GM12878 (cell line): ENCODE measurements at regions not wholly inside any gene's neighbourhood (a gene's known extent, or its start where the extent isn't known, plus 50 kb on each side); places are given as distances from the start of the nearest gene placed in this dataset.
A peak's percentile ranks its signal among the peaks of the same experiment; 100 is the strongest.

ENCODE experiments used
- ATAC-seq: fragments of 200-7000 bp; cut with Tn5 transposase; 3 replicates; pipeline ENCODE4 v1.9.1; 2020; ENCODE audit warnings: mild to moderate bottlenecking, moderate library complexity
- BruUV-seq: library from RNA; stranded (reverse); fragments of 400-500 nt; replicated peaks from 2 replicates; lab custom pipeline; 2021; lab: Mats Ljungman, UMichigan
- CTCF ChIA-PET: fragments of 300-600 bp; sonication (Branson Sonifier 250); formaldehyde crosslinking; extraction: SDS; loops from one replicate; lab custom pipeline; 2021; ENCODE audit warnings: inconsistent platforms; lab: Yijun Ruan, JAX
- POLR2A ChIA-PET: fragments of 350-600 bp; formaldehyde crosslinking; extraction: SDS; loops from one replicate; lab custom pipeline; 2021; ENCODE audit warnings: inconsistent platforms; lab: Charles Lee
- RAD21 ChIA-PET: fragments of 300-600 bp; sonication (Branson Sonifier 250); formaldehyde crosslinking; loops from one replicate; lab custom pipeline; 2023; ENCODE audit warnings: antibody characterized with exemption; ENCODE audit not compliant: unreplicated experiment; lab: Charles Lee
- SMC1A ChIA-PET: fragments of 300-600 bp; sonication (Branson Sonifier 250); formaldehyde crosslinking; loops from one replicate; lab custom pipeline; 2023; ENCODE audit not compliant: unreplicated experiment, uncharacterized antibody; lab: Charles Lee
- DNase-seq: peaks from one replicate; pipeline ENCODE4 v3.0.0-alpha.2; 2011; ENCODE audit warnings: low read depth, low spot score
- FAIRE-seq: peaks from 3 replicates; lab custom pipeline; 2011; peaks lifted over from hg19 to GRCh38; lab: Jason Lieb, UNC
- H2AFZ ChIP-seq: 2 replicates; pipeline ENCODE4 v1.6.0; 2011; ENCODE audit warnings: low read depth, low read length, control low read depth; ENCODE audit not compliant: control insufficient read depth
- H3K27ac ChIP-seq: 2 replicates; pipeline ENCODE4 v1.5.1; 2011; ENCODE audit warnings: control low read depth; ENCODE audit not compliant: control insufficient read depth, insufficient read depth
- H3K27me3 ChIP-seq, 2 experiments: replicated peaks in 1 of 2; 2 replicates each; pipeline versions ENCODE4 v1.6.0 to v1.6.1; 2011; ENCODE audit warnings: low read length in 1 of 2; ENCODE audit not compliant: control insufficient read depth in 2 of 2, insufficient read depth in 2 of 2
- H3K36me3 ChIP-seq, 2 experiments: 2 replicates each; pipeline ENCODE4 v1.5.1; 2011; ENCODE audit warnings: low read length in 1 of 2; ENCODE audit not compliant: control insufficient read depth in 2 of 2, insufficient read depth in 2 of 2
- H3K4me1 ChIP-seq: 2 replicates; pipeline ENCODE4 v1.6.1; 2011; ENCODE audit warnings: mild to moderate bottlenecking, low read length, moderate library complexity, mixed read lengths; ENCODE audit not compliant: control insufficient read depth, insufficient read depth
- H3K4me2 ChIP-seq: 2 replicates; pipeline ENCODE4 v1.6.0; 2011; ENCODE audit warnings: control low read depth; ENCODE audit not compliant: control insufficient read depth, insufficient read depth
- H3K4me3 ChIP-seq: fragments of 200-600 bp; sonication (generic); 2 replicates; pipeline ENCODE4 v1.5.1; 2016
- H3K79me2 ChIP-seq: 2 replicates; pipeline ENCODE4 v1.6.0; 2011; ENCODE audit warnings: low read length; ENCODE audit not compliant: control insufficient read depth, insufficient read depth
- H3K9ac ChIP-seq: 2 replicates; pipeline ENCODE4 v1.8.0; 2011; ENCODE audit warnings: low read length, control low read depth, mixed read lengths; ENCODE audit not compliant: control insufficient read depth, insufficient read depth
- H3K9me3 ChIP-seq: replicated peaks from 3 replicates; pipeline ENCODE4 v1.5.1; 2011; ENCODE audit warnings: mild to moderate bottlenecking, low read length; ENCODE audit not compliant: control insufficient read depth, insufficient read depth
- H4K20me1 ChIP-seq: 2 replicates; pipeline ENCODE4 v1.6.0; 2011; ENCODE audit not compliant: control insufficient read depth, insufficient read depth
- ASH2L ChIP-seq: fragments of 300-600, 200-600 bp; sonication (generic); IDR thresholded peaks from 2 replicates; pipeline ENCODE4 v1.6.1; 2017; ENCODE audit warnings: low read depth, mild to moderate bottlenecking, borderline replicate concordance
- BACH1 ChIP-seq: fragments of 450-650 bp; IDR thresholded peaks from 2 replicates; pipeline ENCODE4 v1.6.1; 2017; ENCODE audit warnings: mild to moderate bottlenecking, borderline replicate concordance
- HDAC2 ChIP-seq: fragments of 200-600 bp; sonication (generic); IDR thresholded peaks from 2 replicates; pipeline ENCODE4 v1.6.1; 2017
- MLLT1 ChIP-seq: fragments of 450-650 bp; IDR thresholded peaks from 2 replicates; pipeline ENCODE4 v1.6.1; 2016; ENCODE audit warnings: mild to moderate bottlenecking
- PAX5 ChIP-seq: IDR thresholded peaks from 2 replicates; pipeline ENCODE4 v1.6.1; 2011; ENCODE audit warnings: low read depth, low read length, borderline replicate concordance
- PRDM15 ChIP-seq: fragments of 450-650 bp; formaldehyde crosslinking; IDR thresholded peaks from 2 replicates; pipeline ENCODE4 v1.4.0; 2020; ENCODE audit warnings: mild to moderate bottlenecking, moderate library complexity
- RBBP5 ChIP-seq: fragments of 200-600 bp; sonication (generic); conservative IDR thresholded peaks from 2 replicates; pipeline ENCODE4 v1.6.1; 2016
- RELB ChIP-seq: fragments of 450-650 bp; IDR thresholded peaks from 2 replicates; pipeline ENCODE4 v1.6.1; 2017; ENCODE audit warnings: low read depth, mild to moderate bottlenecking, moderate library complexity
- RUNX3 ChIP-seq: IDR thresholded peaks from 2 replicates; pipeline ENCODE4 v1.6.1; 2012; ENCODE audit warnings: low read length, inconsistent platforms
- SMAD1 ChIP-seq: fragments of 450-650 bp; IDR thresholded peaks from 2 replicates; pipeline ENCODE4 v1.6.1; 2018; ENCODE audit warnings: mild to moderate bottlenecking, low read depth; ENCODE audit not compliant: partially characterized antibody
- TBL1XR1 ChIP-seq: IDR thresholded peaks from 2 replicates; pipeline ENCODE4 v1.6.1; 2012; ENCODE audit warnings: low read depth, low read length, improper control_type of control experiment
- TCF7 ChIP-seq: IDR thresholded peaks from 2 replicates; pipeline ENCODE4 v1.6.1; 2014; ENCODE audit warnings: antibody characterized with exemption, borderline replicate concordance
- WGBS: methylation state at CpG from one replicate; pipeline ENCODE4 v1.1.6; 2016; ENCODE audit warnings: low lambda C conversion rate; ENCODE audit not compliant: insufficient replicate concordance, insufficient coverage; ENCODE audit errors: missing lambda C conversion rate; 5-methylcytosine and 5-hydroxymethylcytosine counted together
- in situ Hi-C: fragments of 300-500 bp; cut with MboI; formaldehyde crosslinking; loops from 9 replicates; pipeline ENCODE4 v1.14.3; 2018; ENCODE audit warnings: mixed read lengths
- intact Hi-C: fragments of 100-400 bp; cut with micrococcal nuclease; formaldehyde crosslinking; loops from one replicate; pipeline ENCODE4 v1.14.2; 2022; ENCODE audit not compliant: unreplicated experiment

- H3K79me2 ChIP-seq = no peaks in the 10 kb centered on the region
- H3K4me2 ChIP-seq = no peak overlapping the region
- no peaks in the 10 kb centered on the region for H4K20me1 ChIP-seq
- FAIRE-seq = peak; percentile 23
- 100% methylated on average over 1 of the region's 1 CpG for WGBS
- DNase-seq = no peak
- CTCF ChIA-PET = no interaction called here
- H3K9me3 ChIP-seq = no peaks in the 10 kb centered on the region
- peaks cover 14% of the 10 kb centered on the region for H3K4me1 ChIP-seq
- H3K27ac ChIP-seq = no peak overlapping the region
- in situ Hi-C loops = no loop called here
- intact Hi-C loops = no loop called here
- H3K27me3 ChIP-seq = no peaks in the 10 kb centered on the region
- no peak overlapping the region for H2AFZ ChIP-seq
- POLR2A ChIA-PET = no interaction called here
- no peak overlapping the region for H3K9ac ChIP-seq
- SMC1A ChIA-PET = interaction anchor here (0.8 kb wide), 1 partner anchor 28 kb away, joined by 3 read pairs; no protein-coding TSS in a partner anchor
- RAD21 ChIA-PET = no interaction called here
- H3K4me3 ChIP-seq = no peak overlapping the region
- no TSS peak for BruUV-seq
- TF ChIP-seq TBL1XR1 = no peak
- no peak for TF ChIP-seq MLLT1
- TF ChIP-seq BACH1 = no peak
- no peak for TF ChIP-seq PRDM15 (CRISPR knock-in tag)
- TF ChIP-seq PAX5 = no peak
- no peak for TF ChIP-seq HDAC2
- no peak for TF ChIP-seq RELB
- no peak for TF ChIP-seq RBBP5
- no peak for TF ChIP-seq RUNX3
- no peak for TF ChIP-seq SMAD1
- no peak for TF ChIP-seq TCF7
- TF ChIP-seq ASH2L = no peak
- H3K36me3 ChIP-seq = no peaks in the 10 kb centered on the region
- no peak for ATAC-seq
These were observed 95.8 kb upstream of the ARID2 start for GRCh38 chr12:45633733-45634132.
